Limb (tissue), 2 donors: ENCODE measurements at regions not wholly inside any gene's neighbourhood (a gene's known extent, or its start where the extent isn't known, plus 50 kb on each side); places are given as distances from the start of the nearest gene placed in this dataset.

Source experiments
- DNase-seq, 2 donors: peaks; one replicate each; pipeline ENCODE4 v3.0.0-alpha.2; 2016; ENCODE audit errors: extremely low spot score in 2 of 2

DNA sequence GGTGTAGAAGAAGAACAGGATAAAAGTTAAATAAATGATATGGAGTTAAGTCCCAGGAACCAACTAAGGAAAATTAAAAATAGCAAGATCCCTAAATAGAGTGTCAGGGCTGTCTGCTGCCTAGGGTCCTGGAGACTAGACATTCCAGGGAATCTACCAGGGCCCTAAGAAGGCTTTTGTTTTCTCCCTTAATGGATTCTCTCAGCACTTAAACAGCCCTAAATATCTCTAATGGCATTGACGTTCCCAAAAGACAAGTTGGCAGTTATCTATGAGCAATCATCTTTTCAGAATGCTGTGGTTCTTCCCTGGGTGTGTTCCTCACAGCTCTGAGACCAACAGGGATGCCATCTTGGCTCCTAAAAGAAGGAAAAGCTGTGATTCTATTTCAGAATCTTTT, 616.3 kb downstream of the EPHA4 start:
- no peak for DNase-seq

DNA sequence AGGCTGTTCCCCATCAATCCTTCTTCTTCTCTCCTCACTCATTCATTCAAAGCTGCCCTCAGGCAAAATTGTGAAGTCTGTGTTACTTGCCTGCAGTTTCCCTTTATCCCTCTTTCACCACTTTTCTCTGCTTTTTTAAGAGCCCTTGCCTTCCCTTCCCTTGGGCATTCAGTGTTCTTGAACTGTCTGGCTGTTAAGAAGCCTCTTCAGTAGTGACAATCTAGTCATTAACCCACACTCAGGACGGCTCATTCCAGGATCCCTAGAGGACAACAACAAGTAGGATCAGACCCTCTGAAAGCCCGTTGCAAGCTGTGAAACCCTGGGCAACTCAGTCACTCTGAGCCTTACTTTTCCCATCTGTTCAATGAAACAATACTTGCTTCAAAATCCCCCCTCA, 615.7 kb downstream of the EPHA4 start:
- no peak for DNase-seq

DNA sequence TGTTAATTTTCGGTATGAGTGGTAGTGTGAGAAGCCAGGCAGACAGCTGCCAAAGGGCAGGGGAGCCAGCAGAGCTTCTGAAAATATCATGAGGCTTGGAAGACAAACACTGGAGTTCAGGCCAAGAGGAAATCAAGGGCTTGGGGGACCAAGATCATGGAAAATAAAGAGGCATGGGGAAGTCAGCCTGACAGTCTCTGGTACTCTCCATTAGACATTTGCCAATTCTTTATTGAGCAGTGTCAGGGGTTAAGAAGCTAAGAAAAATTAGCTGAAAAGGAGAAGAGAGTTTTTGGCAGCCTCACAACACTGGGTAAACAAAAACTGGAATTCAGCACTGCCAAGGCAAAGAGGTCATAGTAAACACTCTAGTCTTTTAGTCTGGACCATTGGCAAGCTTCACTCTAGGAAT, 612.7 kb downstream of the EPHA4 start:
- DNase-seq = no peak

DNA sequence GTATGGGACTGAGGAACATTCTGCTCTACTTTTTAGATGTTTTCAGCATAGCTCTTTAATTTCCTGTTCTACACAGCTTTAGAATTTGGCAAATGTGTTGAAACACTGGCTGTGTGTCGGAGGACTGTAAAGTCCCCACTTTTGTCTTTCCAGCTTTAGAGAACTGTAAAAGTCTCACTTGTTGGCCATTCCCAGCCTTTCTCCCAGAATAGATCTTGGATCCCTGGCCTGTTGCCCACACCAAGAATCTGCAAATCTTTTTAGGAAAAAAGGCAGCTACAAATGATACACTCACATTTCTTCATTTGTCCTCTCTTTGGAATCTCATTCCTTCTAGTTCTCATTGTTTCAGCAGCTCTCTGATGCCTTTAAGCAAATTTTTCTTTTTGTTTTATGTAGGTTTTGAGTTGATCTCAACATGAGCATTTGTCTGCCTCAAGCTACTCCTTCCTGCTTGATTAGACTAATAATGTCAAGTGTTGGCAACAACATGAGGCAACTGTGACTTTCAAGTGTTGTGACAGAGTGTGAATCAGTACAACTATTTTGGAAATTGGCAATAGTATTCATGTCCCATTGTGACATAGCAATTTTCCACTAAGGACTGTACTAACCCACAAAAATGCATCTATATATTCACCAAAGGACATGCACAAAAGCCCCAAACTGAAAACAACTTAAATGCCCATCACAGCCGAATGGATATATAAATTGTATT, 610.8 kb downstream of the EPHA4 start:
- no peak for DNase-seq

DNA sequence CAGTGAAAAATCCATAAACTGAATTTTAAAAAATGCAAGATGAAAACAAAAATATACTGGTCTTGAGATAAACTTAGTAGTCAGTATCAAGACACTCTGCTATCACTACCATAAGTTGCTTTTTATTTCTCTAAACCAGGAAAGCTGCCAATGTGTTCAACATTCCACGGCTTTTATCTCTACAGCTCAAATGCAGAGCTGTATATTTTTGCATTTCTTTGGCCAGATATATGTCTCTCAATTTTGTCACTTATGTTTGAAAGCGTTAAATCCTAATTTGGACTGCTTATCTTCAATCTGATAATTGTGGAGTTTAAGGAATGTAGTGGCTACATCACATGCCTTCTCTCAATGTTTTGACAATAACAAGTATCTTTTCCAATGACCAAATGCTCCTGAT, 609.5 kb downstream of the EPHA4 start:
- DNase-seq = no peak

DNA sequence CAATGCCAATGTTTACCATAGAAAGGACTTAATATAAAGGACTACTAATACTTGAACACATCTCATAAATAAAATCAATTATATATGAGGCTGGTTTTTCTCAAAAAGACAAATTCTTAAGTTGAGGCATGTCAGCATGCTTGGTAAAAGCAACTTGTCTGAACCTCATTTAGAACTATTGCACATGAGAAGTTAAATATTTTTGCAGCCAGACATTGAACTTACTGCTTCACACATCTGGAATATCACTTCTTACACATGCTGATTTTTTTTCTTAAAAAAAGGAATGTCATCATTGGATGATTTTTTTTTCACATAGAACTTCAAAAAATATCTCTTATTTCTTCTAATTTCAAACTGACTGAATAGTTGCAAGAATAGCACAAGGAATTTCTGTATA, 609.0 kb downstream of the EPHA4 start:
- DNase-seq = no peak

DNA sequence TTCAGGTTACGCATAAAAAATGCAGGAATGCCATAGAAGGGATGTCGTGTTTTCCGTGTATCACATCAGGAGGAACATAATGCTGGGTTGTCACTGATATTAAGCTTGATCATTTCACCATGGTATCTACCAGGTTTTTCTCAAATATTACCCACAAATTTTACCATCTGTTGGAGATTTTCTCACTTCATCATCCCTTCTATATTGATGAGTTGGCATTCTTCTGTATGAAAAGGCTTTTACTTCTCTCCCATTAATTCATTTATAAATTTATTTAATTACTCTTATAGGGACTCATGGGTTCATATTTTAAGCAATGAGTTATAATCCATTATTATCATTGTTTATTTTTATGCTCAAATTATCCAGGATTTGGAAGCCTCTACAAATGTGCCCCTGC, 608.2 kb downstream of the EPHA4 start:
- DNase-seq = no peak

DNA sequence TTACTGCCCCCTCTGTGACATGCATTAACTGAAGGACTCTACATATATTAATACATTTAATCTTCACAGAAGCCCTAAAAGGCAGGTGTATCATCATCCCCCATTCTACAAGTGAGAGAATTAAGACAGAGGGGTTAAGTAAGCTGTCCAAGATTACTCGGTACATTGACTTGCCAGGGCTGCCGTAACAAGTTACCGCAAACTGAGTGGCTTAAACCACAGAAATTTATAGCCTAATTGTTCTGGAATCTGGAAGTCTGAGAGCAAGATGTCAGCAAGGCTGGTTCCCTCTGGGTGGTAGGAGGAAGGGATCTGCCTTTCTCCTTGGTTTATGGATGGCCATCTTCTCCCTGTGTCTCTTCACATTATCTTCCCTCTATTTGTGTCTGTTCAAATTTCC, 605.5 kb downstream of the EPHA4 start:
- DNase-seq = no peak

DNA sequence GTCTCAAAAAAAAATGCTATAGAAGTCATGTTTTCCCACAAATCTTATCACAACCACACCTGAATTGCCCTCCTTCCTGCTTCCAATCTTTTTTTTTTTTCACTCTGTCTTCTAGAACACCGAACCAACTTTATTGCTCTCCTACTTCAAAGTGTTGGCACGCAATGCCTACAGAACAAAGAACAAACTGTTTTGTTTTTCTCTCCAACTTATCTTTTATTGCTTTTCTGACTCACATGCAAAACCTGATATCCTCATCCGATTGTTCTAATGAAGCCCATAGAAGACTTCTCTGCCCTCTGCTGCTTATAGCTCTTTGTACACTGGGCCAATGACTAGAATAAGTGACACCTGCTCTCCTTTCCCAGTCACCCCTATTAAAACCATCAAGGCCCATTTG, 602.8 kb downstream of the EPHA4 start:
- no peak for DNase-seq

DNA sequence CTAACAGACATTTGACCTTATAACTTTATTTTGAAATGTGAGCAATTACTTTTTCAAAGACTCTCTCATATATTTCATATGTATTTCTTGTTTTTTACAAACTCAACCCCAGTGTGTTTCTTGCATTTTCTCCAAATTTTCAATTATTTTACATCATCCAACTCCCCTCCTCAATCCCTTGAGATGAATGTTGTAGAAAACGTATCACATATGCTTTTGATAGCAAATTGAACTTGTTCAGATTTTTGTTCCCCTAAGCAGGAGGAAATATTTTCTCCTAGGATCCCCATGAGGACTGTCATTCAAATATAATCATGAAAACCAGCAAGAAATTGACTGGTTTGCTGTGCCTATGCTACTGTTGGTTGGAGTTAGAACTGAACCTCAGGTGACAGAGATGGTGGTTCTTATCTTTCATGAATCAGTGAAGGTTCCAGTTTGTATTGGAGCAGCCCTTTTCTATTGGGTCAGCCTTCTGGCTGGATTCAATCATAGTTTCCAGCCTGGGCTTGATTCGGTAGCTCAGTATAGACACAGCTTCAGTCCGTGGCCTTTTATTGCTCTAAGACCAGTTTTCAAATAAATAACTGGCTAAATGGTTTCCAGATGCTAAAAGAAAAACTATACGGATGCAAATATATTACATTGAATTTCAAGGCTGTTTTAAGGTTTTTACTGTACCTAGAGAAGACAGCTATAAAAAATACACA, 591.0 kb downstream of the EPHA4 start:
- DNase-seq = no peak

DNA sequence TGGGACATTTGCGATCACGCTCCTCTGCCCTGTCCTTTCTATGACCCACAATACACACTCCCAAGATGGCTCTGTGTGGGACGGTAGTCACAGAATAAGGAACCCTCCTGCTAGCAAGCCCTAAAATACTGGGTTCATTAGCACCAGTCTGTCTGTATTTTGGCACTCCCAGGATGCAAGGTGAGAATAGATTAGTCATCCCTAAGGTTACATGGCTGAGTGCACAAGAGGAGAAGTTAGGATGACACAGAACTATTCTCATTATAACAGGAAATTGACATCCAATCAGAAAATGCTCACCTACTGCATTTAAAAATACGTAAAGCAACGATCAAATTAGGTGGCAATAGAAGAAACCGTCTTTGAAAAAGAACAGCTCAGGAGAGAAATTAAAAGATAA, 590.2 kb downstream of the EPHA4 start:
- DNase-seq = no peak

DNA sequence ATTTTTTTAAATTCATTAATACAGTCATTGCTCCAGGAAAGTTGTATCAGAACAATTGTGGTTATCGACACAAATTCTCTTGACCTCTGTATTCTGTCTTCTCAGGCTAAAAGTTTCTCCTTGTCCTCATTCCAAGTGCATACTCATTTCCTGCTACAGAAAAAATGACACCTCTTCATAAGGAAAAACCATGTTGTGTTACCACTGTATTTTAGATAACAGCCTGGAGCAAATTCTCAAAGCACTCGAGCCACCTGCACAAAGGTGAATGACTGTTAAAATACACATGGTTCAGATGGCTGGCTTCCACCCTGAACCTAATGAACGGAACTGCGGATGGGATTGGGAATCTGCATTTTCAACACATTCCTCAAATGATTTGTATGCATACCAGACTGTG, 586.5 kb downstream of the EPHA4 start:
- no peak for DNase-seq

DNA sequence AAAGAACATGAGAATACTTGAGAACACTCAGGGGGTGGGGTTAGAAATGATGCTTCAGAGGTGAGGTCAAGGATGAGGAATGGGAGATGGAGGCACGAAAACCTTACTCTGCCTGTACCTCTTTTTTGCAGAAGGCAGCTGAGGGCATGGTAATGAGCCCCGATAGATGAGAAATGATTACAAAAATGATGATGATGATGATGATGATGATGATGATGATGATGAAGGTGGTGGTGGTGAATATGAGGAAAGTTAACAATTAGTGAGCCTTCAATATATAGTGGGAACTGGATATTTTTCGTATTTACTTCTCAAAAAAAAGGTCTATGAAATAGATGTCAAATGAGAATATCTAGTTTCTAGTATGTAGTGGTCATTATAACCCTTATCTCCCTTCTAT, 584.3 kb downstream of the EPHA4 start:
- DNase-seq = no peak

DNA sequence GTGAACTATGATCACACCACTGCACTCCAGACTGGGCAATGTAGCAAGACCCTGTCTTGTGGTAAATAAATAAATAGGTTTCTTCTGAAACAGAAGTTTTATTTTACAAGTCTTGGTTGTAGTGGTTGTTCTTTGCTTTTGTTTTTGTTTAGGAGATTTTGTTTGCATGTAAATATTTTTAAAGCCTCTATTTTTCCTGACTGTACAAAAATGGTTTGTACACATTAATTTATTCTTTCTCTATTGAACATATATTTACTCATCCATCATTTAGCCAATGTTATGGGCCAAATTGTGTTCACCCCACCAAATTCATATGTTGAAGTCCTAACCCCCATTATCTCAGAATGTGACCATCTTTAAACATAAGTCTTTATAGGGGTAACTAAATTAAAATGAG, 580.1 kb downstream of the EPHA4 start:
- no peak for DNase-seq

DNA sequence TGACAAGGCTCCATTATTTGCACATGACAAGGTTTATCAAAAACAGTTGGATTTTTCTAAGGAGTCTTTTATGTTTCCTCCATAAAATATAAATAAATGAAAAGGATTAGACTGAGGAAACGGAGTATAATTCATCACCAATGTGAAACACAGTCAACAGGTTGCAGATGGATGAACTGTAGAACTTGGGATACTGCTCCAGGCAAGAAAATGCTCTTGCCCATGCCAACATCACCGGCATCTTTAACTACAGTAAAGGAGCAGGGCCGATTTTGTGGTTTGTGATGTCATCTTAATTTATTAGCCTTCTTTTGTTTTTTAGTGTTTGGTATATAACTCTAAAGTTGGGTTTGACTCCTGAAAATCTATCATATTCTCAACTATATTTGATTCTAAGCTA, 577.3 kb downstream of the EPHA4 start:
- DNase-seq = no peak

DNA sequence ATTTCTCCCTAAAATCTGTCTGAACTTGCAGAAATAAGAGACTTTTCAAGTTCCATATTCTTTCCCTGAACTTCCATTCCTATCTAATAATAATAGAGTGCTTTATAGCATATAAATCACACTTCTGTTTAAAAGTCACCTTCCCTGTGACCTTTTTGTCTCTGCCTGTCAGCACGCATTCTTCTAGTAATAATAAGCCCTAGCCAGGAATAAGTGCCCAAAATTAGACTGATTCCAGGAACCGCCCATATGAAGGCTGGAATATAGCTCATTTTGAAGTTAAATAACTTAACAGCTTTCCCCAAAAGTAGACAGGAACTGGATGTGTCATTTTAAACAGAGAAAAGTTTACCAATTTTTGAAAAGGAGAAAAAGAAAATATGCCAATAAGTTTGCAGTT, 576.5 kb downstream of the EPHA4 start:
- DNase-seq = no peak

DNA sequence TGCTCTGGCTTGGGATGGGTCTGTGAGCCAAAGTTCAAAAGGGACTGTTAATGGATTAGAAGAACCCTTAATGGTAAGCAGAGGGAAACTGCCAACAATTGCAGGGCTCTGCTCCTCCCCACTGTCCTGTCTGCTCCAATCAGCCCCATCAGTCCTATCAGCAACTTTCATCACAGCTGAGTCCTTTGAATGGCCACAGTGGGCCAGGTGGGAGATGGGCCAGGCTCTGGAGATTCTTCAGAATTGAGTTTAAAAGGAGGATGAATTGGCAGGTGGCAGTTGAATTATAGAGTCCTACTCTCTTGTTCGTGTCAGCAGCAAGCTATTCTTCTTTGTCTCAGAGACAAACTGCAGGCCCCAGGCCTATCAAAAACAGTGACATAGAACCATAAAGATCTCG, 573.9 kb downstream of the EPHA4 start:
- DNase-seq = no peak

DNA sequence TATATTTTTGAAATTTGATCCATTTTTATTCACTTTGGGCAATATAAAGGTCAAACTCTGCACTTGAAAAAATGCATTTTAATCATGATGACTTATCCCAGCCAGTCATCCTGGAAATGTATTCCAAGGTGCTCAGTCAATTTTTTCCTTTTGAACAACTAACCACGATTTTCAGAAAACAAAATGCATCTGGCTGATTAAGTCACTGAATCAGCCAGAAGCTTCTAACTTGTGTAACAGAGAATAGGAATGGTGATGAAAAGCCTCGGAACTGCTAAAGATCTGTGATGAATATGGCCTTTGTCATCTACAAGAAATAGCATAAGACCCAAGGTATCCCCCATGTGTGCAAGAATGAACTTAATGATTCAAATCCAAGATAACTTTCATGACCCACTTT, 572.7 kb downstream of the EPHA4 start:
- DNase-seq = no peak

DNA sequence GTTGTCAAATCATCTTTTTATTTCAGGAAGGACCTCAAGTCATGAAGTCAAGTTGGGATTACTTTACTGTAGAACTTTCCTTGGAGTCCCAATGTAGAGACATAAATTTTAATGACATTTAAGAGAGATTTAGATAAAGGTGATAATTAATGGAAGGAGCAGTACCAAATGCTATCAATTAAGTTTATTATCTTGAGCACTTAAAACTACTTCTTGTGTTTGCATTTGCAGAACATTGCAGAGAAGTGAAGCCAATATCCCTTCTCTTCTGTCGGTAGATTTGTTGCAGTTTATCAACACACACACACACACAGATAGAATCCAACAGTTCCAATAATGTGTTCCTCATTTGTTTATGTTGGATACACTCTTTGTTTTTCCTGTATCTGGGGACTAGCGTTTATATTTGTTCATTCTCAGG, 570.7 kb downstream of the EPHA4 start:
- no peak for DNase-seq

DNA sequence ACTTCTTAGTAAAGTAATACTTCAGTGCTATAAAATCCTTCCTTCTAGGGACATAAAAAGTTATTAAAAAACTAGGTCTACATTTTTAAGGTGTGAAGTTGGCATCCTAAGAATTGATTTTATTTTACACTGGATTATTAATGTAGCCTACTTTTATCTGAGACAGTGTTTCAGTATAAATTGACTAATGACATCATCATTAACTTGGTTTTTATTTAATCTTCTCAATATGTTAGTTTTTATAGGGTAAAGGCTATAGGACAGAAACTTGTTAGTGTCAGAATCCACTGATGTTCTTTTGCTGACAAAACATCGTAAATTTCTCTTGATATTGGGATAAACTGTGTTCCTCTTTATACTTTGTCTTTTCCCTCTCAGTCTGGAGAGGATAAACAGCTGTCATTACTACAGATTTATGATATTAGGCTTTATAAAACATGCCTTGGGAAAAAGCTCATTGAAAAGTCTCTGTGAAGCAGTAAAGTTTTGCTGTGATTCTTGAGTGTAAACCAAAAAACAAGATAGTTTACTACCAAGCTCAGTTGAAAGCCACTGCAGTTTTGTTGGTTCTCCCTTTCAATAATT, 569.9 kb downstream of the EPHA4 start:
- no peak for DNase-seq

DNA sequence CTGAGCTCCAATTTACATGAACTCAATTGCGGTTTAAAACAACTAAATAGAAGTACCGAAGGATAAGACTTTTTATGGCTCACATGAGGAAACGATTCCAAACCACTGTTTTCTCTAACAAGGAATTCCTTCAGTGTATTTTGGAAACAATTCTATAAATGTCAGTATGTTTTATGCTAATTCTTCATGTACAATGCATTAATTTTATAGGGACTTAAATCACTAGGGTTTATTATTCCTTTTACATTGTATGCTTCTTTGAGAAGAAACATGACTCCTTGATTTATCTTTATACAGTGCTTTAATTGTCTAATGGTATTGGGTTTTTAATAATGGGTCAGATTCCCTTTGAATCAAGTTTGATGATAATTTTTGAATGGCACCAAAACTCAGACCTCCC, 566.8 kb downstream of the EPHA4 start:
- DNase-seq = no peak

DNA sequence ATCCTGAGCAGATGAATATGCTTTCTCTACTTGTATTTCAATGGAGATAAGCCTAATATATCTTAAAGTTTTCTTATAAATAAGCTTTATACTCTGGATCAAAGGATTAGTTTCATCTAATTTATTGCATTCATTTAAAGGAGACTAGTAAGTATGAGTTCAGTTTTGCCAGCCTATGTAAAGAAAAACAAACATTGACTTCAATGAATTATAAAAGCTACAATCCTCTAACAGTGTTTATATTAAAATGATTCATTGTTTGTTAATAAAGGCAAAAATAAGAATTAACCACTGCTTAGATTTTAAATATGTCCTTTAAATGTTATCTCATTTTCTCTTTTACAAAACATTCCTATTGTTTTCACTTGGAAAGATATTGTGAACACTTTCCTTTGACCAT, 566.0 kb downstream of the EPHA4 start:
- no peak for DNase-seq

DNA sequence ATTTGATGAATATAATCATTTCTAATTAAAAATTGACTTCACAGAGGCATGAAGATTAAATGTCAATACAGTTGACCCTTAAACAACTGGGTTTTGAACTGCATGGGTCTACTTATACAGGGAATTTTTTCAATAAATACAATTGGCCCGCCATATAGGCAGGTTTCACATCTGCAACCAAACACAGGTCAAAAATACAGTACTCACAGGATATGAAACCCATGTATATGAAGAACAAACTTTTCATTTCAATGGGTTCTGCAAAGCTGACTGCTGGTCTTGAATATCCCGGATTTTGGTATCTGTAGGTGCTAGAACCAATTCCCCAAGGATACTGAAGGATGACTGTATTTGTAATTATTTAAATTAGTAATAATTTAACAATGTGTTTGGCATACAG, 555.6 kb downstream of the EPHA4 start:
- DNase-seq = no peak
